HL-60 (cell line): ENCODE measurements at regions not wholly inside any gene's neighbourhood (a gene's known extent, or its start where the extent isn't known, plus 50 kb on each side); places are given as distances from the start of the nearest gene placed in this dataset.

ENCODE experiments used
- GABPA ChIP-seq: IDR thresholded peaks from 2 replicates; pipeline ENCODE4 v1.6.1; 2012; ENCODE audit warnings: low read depth
- POLR2AphosphoS5 ChIP-seq: IDR thresholded peaks from 2 replicates; pipeline ENCODE4 v1.6.1; 2012; ENCODE audit warnings: low read depth
- SPI1 ChIP-seq: IDR thresholded peaks from 2 replicates; pipeline ENCODE4 v1.6.1; 2012; ENCODE audit warnings: low read depth, mild to moderate bottlenecking, borderline replicate concordance
- TF ChIP-seq, protein P1 (sequence below): IDR thresholded peaks from one replicate; pipeline ENCODE4 v1.5.1; 2011; ENCODE audit warnings: low read length, control low read depth, inconsistent platforms; ENCODE audit not compliant: insufficient read depth

DNA sequence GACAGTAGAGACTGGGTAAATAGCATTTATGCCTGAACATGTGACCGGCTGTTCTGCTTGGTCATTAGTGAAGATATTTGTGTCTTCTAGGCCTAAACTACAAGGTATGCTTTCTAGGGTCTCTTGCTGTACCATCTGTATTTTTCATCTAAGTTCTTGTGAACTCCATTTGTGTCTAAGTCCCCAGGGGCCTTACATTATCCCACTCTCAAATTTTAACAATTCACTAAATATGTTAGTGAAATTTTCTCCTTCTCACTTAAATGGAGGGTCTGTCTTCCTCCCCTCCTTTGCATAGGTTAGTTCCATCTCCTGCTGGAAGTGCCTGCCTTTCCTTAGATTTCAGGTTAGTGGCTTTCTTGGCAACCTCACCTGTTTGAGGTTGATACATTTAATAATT is 382.6 kb downstream of the RAD51AP2 start:
- TF ChIP-seq, protein P1, sequence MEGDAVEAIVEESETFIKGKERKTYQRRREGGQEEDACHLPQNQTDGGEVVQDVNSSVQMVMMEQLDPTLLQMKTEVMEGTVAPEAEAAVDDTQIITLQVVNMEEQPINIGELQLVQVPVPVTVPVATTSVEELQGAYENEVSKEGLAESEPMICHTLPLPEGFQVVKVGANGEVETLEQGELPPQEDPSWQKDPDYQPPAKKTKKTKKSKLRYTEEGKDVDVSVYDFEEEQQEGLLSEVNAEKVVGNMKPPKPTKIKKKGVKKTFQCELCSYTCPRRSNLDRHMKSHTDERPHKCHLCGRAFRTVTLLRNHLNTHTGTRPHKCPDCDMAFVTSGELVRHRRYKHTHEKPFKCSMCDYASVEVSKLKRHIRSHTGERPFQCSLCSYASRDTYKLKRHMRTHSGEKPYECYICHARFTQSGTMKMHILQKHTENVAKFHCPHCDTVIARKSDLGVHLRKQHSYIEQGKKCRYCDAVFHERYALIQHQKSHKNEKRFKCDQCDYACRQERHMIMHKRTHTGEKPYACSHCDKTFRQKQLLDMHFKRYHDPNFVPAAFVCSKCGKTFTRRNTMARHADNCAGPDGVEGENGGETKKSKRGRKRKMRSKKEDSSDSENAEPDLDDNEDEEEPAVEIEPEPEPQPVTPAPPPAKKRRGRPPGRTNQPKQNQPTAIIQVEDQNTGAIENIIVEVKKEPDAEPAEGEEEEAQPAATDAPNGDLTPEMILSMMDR: no peak
- TF ChIP-seq POLR2AphosphoS5 (no peak), GABPA (no peak), SPI1 (no peak)
